ENCODE measurements at regions not wholly inside any gene's neighbourhood (a gene's known extent, or its start where the extent isn't known, plus 50 kb on each side); places are given as distances from the start of the nearest gene placed in this dataset.
"Not testable (repeated sequence)": the region's sequence is repeated elsewhere in the genome, so short reads cannot be mapped to it uniquely, and the experiment has no call there.

DNA sequence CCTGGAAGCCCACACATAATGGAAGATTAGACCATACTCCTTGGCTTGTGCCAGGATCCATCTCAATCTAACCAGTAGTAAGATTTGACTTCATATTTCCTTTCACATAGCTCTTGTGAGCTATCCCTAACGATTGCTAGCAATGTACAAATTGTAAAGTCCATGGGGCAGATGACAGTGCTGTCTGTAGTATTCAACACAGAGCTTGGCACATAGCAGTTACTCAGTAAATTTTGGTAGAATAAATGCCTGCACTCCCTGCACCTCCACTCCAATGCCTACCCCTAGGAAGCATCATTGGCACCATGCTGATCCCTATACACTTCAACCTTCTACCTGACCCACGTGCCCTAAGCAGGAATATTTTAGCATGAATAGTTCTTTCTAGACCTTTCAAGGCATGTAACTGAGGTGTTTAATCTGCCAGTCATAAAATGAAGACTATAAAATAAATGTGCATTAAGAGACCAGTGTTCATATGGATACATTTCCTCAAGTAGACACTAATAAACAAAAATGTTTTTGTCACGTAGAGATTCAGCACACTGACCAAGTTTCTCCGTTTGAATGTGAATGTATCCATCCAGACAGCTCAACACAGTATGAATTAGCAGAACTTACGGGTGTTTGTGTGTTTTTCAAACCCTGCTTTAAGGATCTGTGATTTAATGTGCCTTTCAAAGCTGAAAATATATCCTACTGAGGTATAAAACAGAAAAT, 98.8 kb downstream of the BMP4 start:
- DNase-seq: no peak

DNA sequence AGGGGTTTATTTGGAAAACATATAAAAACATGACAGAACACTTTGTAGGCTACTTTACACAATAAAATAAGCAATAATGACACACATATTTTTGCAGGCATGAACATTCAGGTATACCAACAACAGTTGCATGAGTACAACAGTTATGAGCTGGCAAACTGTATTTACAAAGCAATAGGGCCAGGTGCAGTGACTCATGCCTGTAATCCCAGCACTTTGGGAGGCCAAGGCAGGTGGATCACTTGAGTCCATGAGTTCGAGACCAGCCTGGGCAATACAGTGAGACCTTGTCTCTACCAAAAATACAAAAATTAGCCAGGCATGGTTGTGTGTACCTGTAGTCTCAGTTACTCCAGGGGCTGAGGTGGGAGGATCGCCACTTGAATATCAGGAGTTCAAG, 101.1 kb downstream of the BMP4 start:
- DNase-seq: no peak

DNA sequence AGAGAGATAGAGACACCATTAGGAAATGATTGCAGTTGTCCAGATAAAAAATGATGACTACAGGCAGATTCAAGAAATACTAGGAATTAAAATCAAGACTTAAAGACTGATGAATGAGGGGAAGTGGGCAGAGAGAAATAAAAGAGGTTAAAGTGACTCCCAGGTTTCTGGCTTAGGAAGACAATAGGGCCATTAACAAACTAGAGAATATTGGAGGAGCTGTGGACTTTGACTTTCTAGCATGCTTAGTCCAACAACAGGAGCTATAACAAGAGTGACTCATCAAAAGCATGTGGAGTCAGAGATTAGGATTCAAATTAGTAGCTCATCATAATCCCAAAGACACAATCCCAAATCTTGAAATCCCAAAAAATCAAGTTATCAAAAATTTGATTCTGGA, 101.5 kb downstream of the BMP4 start:
- no peak for DNase-seq

DNA sequence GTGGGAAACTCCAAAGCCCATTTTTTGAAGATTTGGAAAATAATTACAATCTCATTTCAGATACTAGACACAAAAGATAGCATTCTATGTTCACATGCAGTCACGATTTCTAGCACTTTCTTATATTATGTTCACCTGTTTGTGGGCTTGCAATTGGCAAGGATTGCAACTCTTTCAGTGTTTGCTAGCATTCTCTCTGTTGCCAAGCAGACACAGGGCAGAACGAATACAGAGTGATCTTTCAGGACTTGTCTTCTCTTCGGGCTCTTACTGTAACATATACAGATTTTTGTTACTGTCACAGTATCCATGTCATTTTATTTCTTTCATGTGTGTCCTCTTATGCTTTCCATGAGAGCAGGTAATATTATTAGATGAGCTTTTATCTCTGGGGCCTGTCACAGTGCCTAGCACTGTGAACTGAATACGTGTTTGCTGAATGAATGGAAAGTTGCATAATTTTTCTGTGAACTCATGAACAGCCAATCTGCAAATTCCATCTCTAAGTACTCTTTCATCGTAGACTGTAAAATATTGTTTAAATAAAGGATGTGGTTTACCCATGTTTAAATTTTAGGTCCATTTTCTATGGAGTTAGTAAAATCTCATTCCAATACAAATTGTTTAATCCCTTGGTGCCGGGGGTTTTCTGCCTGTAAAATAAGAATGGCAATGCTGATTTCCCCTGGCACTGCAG, 105.1 kb downstream of the BMP4 start:
- DNase-seq: no peak

DNA sequence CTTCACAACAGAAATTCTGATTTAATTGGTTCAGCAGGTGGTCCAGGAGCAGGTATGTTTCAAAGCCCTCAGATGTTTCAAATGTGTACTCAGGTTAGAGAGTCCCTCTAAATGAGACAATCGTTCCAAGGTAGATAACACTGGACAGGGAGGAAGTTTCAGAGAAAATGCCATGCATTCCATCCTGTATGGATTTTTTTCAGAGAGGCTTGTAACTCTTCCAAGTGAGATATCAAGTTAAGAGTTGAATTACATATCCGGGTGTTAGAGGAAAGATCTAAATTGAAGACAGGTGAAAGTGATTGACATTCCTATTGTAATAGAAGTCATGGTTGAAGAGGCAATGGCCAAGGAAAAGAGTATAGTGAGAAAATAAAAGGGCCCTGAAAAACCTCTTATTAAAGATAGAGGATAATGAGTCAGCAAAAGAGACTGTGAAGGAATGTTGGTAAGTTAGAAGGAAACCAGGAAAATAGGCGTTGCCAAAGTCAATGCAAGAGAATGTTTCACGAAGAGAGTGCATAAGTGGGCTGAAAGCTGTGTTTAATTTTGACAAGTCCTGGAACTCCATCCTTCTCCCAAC, 105.8 kb downstream of the BMP4 start:
- no peak for DNase-seq

DNA sequence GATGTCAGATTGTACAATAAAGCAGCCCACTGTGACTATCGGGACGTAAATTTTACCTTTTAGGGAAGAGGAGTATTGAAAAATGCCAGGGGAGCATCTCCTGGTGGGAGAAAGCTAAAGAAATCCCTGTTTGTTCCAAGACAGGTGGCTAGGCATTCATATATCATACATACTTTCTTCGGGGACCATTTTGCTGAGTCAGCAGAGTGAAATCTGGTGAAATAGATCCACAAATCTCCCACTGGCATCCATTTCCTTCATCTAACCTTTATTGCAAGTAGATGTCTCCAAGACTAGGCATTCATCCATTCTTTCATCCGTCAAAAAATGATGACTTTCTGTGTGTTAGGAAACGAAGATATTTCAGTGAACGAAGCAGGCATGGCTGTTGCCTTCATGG, 107.1 kb downstream of the BMP4 start:
- DNase-seq: no peak

DNA sequence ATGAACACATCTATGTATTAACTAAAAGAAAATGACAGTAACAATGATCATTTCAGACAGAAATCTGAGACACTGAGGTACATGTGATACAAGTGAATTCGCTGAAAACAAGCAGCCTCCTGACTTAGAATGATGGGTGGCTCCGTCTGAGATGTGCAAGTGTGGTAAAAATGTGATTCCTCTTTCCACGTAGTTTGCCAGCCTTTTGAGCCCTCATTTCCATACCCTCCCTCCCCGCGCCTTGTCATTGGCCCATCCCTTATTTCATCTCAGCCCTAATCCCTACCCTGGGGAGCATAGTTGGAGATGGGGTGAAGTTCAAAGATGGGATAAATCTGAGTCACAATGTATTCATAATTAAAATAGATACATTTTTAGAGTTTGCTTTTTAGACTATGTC, 107.8 kb downstream of the BMP4 start:
- DNase-seq: no peak

DNA sequence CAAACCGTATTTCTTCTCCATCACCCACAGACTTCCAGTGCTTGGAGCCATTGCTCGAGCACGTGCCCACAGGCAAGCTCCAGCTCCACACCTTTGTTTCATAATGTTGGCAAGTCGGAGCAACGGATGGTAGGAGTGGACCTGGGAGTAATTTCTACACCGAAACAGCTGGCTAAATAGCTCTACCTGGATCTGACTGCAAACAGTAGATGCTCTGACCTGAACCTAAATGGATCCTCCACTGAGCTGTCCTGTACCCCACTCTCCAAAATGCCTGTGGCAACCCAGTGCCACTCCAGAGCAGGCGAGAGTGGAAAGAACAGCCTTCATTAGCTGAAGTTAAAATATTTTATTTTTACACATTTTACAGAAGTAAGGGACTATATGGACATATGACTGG, 108.7 kb downstream of the BMP4 start:
- no peak for DNase-seq

DNA sequence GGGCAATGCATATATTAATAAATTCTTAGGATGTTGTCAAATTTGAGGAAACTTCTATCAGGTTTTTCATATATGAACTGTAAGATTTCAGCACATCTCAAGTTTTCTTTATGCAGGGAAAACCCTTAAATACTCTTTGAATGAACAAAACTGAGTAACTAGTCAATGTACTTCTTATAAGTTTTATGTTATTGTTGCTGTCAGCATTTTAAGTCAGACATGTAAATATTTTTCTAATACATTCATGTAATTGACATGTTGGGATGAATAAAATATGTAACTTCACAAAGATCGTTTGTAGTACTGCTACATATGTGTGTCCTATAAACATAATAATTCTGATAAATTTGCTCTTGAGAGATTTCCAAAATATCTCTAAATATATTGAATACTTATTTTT, 109.6 kb downstream of the BMP4 start:
- DNase-seq: no peak

DNA sequence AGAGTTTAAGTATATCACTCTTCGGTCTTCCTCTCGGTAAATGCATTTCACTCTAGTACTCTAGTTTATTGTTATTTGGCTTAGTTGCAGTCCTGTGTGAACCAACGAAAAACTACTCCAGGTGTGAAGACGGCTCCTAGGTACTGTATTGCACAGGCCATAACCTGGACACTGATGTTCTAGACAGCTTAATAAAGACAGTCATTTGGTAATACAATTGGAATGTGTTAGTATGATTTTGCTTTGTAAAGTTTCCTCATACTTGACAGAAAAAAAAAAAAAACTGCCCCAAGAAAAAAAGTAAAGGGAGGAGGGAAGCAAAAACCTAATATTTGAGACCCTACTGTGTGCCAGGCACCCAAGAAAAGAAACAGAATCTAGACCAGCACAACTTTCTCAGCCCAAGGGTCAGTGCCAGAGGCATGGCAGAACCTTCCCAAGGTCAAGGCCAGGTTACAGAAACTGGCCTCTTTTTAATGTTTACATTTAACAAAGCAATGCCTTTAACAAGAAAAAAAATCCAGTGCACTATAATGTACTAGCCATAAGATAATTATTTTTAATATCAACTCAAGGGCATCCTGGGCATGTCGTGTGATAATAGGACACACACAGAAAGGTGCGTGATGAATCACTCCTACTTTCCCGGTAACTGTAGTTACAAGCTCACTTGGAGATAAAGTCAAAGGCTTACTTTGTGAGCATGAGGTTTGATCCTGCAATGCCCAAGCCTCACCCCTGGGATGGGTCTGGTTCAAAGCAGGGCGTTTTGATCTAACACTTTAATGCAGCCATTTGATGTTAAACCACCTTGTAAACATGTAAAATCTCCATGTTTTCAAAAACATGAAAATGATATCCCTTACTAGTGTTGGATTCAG, 110.6 kb downstream of the BMP4 start:
- no peak for DNase-seq

DNA sequence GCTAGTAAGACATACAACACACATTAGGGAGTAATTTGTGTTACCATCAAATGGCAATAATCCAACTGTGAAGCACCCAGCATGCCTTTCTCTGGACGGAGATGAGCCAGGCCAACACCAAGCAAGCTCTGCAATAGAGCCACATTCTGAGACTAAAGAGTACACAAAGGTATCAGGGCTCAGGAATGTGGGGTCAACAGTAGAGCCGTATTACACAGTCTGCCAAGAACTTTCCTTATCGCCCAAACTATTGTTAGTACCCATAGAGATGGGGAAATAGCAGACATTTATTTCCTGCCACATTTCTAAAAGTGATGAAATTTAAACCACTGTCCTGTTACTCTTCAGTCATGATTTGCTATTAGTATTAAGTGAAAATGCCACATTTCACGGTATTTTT, 113.7 kb downstream of the BMP4 start:
- no peak for DNase-seq

DNA sequence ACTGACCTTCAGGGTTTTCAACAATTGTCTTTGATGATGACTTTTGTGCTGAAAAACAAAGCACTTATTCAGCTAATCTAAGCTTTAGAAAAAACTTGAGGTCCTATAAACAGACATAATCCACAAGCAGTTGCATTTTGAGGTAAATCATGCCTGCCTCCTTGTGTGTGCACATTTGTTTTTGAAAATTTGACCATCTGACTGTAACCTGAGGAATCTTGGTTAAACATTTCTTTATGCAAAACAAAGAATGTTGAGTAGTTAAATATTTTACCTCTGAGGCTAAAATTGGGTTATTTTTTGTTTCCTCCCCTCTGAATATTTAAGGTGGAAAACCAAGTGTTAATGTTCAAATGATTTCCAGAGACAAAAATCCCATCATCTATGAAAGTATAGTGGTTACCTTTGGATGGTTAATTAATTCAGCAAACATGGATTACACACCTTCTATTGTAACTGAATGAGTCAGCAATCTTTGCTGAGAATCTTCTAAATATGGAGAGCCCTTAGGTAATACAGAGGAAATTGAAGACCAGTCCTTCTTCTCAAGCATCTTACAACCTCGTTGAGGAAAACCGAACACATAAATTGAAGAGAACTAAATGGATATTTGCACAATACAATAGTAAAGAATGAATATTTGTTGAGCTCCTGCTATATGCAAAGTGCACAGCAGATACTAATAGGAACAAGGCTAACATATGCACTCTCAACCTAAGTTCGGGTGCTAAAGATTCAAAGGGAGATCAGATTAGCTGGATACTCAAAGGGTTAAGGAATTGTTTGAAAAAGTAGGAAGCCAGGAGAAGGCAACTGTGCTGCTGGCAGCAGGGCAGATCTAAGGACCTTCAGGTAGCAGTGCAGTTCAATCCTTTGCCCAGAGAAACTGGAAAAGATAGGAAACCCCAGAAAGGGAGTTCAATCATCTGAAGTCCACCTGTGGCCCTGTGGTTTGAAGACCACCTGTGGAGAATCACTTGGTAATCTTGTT, 115.2 kb downstream of the BMP4 start:
- DNase-seq: no peak

DNA sequence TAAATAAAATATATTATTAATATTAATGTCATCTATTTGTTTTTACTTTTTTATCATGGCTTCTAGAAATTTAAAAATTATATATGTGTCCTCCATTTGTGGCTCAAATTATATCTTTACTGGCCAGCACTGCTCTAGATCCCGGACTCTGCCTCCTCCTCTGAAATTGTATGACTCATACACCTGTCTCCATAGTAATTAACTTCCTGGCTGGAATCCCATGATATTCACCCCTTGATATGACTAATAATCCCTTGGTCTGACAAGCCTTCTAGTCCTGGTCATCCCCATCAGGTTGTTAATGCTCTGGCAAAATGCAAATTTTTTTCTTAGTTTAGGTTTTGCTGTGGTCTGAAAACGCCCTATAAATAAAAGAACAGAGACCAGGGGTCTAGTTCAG, 116.2 kb downstream of the BMP4 start:
- no peak for DNase-seq

DNA sequence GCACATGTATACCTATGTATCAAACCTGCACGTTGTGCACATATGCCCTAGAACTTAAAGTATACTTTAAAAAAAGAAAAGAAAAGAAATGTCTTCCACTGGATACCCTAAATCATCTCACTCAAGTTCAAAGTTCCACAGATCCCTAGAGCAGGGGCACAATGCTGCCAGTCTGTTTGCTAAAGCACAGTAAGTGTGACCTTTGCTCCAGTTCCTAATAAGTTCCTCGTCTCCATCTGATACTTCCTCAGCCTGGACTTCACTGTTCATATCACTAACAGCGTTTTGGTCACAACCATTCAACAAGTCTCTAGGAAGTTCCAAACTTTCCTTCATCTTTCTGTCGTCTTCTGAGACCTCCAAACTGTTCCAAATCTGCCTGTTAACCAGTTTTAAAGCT, 118.3 kb downstream of the BMP4 start:
- DNase-seq: no peak

DNA sequence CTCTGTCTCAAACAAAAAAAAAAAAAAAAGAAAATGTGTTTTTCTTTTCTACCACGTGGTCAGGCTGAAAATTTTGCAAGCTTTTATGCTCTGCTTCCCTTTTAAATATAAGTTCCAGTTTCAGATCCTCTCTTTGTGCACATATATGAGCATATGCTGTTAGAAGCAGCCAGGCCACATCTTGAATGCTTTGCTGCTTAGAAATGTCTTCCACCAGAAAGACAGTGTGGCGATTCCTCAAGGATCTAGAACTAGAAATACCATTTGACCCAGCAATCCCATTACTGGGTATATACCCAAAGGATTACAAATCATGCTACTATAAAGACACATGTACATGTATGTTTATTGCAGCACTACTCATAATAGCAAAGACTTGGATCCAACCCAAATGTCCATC, 119.0 kb downstream of the BMP4 start:
- not testable (repeated sequence) for DNase-seq

DNA sequence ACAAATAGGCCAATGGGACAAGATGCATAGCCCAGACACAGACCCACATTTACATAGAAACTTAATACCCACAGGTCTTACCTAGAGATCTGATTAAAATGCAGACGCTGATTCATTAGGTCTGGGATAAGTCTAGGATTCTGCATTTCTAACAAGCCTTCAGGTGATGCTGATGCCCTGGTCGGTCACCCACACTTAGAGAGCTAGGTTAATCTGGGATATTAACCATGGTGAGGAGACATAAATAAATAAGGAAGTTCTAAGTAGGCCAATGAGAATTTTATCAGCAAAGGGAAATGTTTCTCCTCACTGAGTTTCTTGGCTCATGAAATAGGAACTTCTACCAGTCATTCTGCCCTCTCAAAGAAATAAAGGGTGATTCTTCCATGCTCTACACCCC, 120.1 kb downstream of the BMP4 start:
- no peak for DNase-seq

DNA sequence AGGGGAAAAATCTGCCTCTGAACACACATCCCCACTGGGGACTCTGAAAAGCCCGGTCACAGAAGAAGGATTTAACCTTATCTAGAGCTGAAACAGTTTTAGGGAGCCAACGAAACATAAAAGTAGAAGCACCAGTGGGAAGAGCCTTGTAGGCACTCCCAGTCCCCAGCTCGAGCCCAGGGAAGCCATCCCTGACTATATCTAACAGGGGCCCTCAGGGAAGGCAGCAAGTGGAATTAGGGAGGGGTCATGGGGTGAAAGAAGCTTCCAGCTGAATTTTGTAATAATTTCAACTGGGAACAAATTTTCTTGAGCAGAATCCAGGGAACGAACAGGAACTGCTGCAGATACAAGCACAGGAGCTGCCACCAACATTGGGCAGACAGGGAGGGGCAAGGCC, 127.8 kb downstream of the BMP4 start:
- no peak for DNase-seq

DNA sequence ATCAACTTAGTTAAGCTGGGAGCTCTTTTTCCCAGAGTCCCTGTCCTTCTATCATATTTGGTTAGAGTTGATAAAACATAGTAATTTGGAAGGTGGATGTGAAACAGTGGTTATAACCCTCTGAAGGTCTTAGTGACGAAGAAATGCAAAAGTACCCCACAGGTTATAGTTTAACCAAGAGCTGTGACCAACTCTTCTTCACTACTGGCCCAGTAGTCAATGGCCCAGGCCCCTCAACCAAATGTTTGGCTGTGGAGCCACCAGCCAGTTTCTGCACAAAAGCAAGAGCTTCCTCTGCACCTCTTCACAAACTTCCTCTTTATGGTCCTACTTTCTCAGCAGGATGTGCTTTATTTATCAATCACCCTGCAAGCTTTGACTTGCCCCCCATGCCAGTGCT, 132.6 kb downstream of the BMP4 start:
- no peak for DNase-seq

DNA sequence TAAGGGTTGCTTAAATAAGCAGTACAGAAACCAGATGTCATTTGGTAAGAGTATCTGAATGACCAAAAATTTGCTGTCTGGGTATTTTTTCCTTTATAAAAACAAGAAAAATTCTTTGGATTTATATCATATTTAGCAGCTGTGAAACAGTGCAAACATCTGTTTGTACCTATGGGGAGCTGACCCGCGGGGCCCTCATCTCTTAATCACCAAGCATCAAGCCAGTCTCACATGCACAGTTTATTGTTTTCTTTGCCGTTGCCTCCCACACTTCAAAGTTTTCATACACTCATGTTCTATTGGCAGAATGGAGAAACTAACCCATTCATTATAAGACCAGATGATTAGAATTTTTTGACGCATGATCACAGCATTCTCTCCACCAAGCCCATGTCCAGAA, 142.2 kb downstream of the BMP4 start:
- DNase-seq: no peak

DNA sequence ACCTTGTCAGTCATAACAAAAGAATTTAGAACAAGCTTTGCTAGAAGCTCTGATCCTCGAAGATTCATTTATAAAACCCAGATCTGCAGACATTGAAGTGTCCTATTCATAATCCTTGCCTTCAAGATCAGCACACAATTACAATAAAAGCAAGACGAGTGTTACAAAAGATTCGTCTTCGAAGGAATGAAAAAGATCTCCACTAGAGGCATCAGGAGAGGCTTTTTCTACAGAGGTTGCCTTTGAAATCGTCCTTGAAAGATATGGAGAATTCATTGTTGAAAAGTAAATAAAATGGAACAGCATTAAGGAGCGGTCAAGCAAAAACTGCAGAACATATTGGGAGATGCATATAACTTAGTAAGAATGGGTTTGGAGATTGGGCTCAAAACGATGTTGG, 146.4 kb downstream of the BMP4 start:
- no peak for DNase-seq

DNA sequence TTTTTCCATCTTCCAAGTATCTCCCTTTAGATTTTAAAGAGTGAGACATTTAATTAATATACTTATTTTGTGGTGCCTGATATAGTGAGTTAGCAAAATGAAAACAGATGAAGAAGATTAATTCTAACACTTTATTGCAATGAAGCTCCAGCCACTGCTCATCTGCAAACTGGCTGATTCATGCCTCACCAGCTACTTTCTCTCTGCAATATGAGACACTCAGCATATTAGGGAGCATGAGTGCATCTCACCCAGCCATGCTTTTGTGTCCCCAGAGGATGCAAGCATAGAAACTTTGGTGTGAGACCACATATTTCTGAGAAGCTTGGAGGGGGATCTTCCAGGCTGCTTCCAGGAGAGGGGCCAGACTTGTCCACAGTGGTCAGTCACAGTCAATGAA, 148.6 kb downstream of the BMP4 start:
- DNase-seq: no peak

DNA sequence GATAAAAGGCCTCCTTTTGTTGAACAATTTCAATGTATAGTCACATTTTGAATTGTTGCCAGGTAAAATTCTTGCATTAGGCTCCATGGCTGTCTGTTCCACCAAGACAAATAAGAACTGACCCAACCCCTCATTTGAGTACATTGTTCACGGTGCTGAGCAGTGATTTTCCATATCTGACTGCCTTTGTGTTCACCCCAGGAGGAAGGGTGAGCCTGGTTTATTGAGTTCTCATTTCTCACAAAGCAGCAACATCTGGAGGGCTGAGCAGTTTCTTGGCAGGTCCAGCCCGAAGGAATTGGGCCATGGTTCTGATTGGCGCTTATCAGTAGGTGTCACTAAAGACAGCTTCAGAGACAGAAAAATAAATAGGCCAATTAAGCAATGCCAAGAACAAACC, 149.1 kb downstream of the BMP4 start:
- no peak for DNase-seq
